ENCODE measurements at regions not wholly inside any gene's neighbourhood (a gene's known extent, or its start where the extent isn't known, plus 50 kb on each side); places are given as distances from the start of the nearest gene placed in this dataset.

GRCh38 chr2:207257251-207258250 lies 91.8 kb upstream of the KLF7 start:
- Histone ChIP-seq H3K79me2 (ENCODE audit: control insufficient read depth, insufficient read depth, low read length) (no peaks in the 10 kb centered on the region), H3K4me1 (ENCODE audit: control insufficient read depth, insufficient read depth, low read length) (no peaks in the 10 kb centered on the region), H3K27ac (ENCODE audit: control insufficient read depth, insufficient read depth) (no peak overlapping the region), H2AFZ (ENCODE audit: control insufficient read depth, low read depth, low read length) (no peak overlapping the region), H4K20me1 (ENCODE audit: control insufficient read depth, insufficient read depth) (no peaks in the 10 kb centered on the region), H3K4me2 (ENCODE audit: control insufficient read depth, insufficient read depth) (no peak overlapping the region), H3K9ac (ENCODE audit: control insufficient read depth, insufficient read depth, low read length) (no peak overlapping the region), H3K27me3 (replicated peaks in 1 of 2; ENCODE audit: control insufficient read depth in 2 of 2, insufficient read depth in 2 of 2, low read length in 1 of 2) (no peaks in the 10 kb centered on the region), H3K36me3 (ENCODE audit: control insufficient read depth in 2 of 2, insufficient read depth in 2 of 2, low read length in 1 of 2) (no peaks in the 10 kb centered on the region), H3K4me3 (no peak overlapping the region), H3K9me3 (replicated peaks; ENCODE audit: control insufficient read depth, insufficient read depth, low read length) (no peaks in the 10 kb centered on the region)
- no peak for DNase-seq (ENCODE audit: low read depth, low spot score)
- intact Hi-C loops (cut with micrococcal nuclease; ENCODE audit: unreplicated experiment) (no loop called here), in situ Hi-C loops (cut with MboI) (no loop called here)
- ChIA-PET CTCF (interaction anchor here (0.6 kb wide), 1 partner anchor 216 kb away, joined by 3 read pairs; no protein-coding TSS in a partner anchor), RAD21 (ENCODE audit: unreplicated experiment) (interaction anchor here (1.1 to 1.8 kb wide), 2 partner anchors 26 to 92 kb away, joined by 3 to 6 read pairs; partner anchors contain the start of gene KLF7), SMC1A (ENCODE audit: uncharacterized antibody, unreplicated experiment) (interaction anchor here (0.6 to 1.5 kb wide), 5 partner anchors 28 to 418 kb away, joined by 3 to 4 read pairs (median 3); no protein-coding TSS in a partner anchor), POLR2A (interaction anchor here (1.1 kb wide), 1 partner anchor 28 kb away, joined by 3 read pairs; no protein-coding TSS in a partner anchor)
- FAIRE-seq, result peak; percentile 49
- WGBS (ENCODE audit: insufficient coverage, insufficient replicate concordance, low lambda C conversion rate, missing lambda C conversion rate), result 67% methylated on average over 11 of the region's 11 CpGs
- no peak for ATAC-seq
- no TSS peak for BruUV-seq (replicated peaks)
- no peak for TF ChIP-seq DPF2 (IDR thresholded peaks at IDR 0.05)
- TF ChIP-seq LARP7 (IDR thresholded peaks at IDR 0.05), result no peak
- no peak for TF ChIP-seq PRDM15 (CRISPR knock-in tag; IDR thresholded peaks at IDR 0.05)
- no peak for TF ChIP-seq IKZF2 (IDR thresholded peaks at IDR 0.05)
- TF ChIP-seq HCFC1 (IDR thresholded peaks at IDR 0.05; ENCODE audit: low read length), result no peak
- TF ChIP-seq SRF (IDR thresholded peaks at IDR 0.05; ENCODE audit: low read depth in 2 of 2, low read length in 2 of 2), result no peak
- TF ChIP-seq CUX1 (IDR thresholded peaks at IDR 0.05; ENCODE audit: insufficient replicate concordance, low read depth, low read length), result no peak
- no peak for TF ChIP-seq POU2F2 (IDR thresholded peaks at IDR 0.05; ENCODE audit: borderline replicate concordance, low read depth, low read length)
- no peak for TF ChIP-seq PBX3 (IDR thresholded peaks at IDR 0.05; ENCODE audit: insufficient replicate concordance, low read depth, low read length)
- TF ChIP-seq SUPT20H (IDR thresholded peaks at IDR 0.05; ENCODE audit: borderline replicate concordance, control insufficient read depth, low read depth, low read length), result no peak
- TF ChIP-seq PML (IDR thresholded peaks at IDR 0.05; ENCODE audit: low read length), result no peak
- no peak for TF ChIP-seq CBX5 (IDR thresholded peaks at IDR 0.05; ENCODE audit: low read depth)
- TF ChIP-seq TAF1 (IDR thresholded peaks at IDR 0.05; ENCODE audit: borderline replicate concordance, low read depth, low read length), result no peak

All from GM12878 (cell line).